GM12878 (cell line): ENCODE measurements at regions not wholly inside any gene's neighbourhood (a gene's known extent, or its start where the extent isn't known, plus 50 kb on each side); places are given as distances from the start of the nearest gene placed in this dataset.

ENCODE experiments used
- CREB1 ChIP-seq: IDR thresholded peaks from 2 replicates; pipeline ENCODE4 v1.6.1; 2012; ENCODE audit warnings: low read depth, mild to moderate bottlenecking, inconsistent platforms
- E2F4 ChIP-seq: IDR thresholded peaks from 2 replicates; pipeline ENCODE4 v1.6.1; 2012; ENCODE audit warnings: low read depth, low read length, improper control_type of control experiment
- EZH2 ChIP-seq: IDR thresholded peaks from 2 replicates; pipeline ENCODE4 v1.6.1; 2012; ENCODE audit warnings: low read depth, mild to moderate bottlenecking, control low read depth, inconsistent platforms, low read length, borderline replicate concordance; ENCODE audit not compliant: control insufficient read depth
- MTA3 ChIP-seq: IDR thresholded peaks from 2 replicates; pipeline ENCODE4 v1.6.1; 2012; ENCODE audit warnings: low read length, inconsistent platforms, borderline replicate concordance
- NR2C2 ChIP-seq: IDR thresholded peaks from 2 replicates; pipeline ENCODE4 v1.6.1; 2011; ENCODE audit warnings: borderline replicate concordance, low read depth; ENCODE audit not compliant: control insufficient read depth, insufficient read length
- POLR2A ChIP-seq: IDR thresholded peaks from 2 replicates; pipeline ENCODE4 v1.6.1; 2011; ENCODE audit warnings: low read depth, mild to moderate bottlenecking, low read length
- RCOR1 ChIP-seq: conservative IDR thresholded peaks from 2 replicates; pipeline ENCODE4 v1.6.1; 2012; ENCODE audit warnings: low read depth, low read length, improper control_type of control experiment
- SREBF2 ChIP-seq: IDR thresholded peaks from 2 replicates; pipeline ENCODE4 v1.6.1; 2012; ENCODE audit warnings: mild to moderate bottlenecking, low read length
- WRNIP1 ChIP-seq: IDR thresholded peaks from 2 replicates; pipeline ENCODE4 v1.6.1; 2011; ENCODE audit warnings: low read depth, low read length, improper control_type of control experiment, borderline replicate concordance
- TF ChIP-seq, protein P1 (sequence below), 3 experiments: IDR thresholded peaks in 2 of 3; conservative IDR thresholded peaks in 1 of 3; 2 replicates each; pipeline ENCODE4 v1.5.1; 2011; ENCODE audit warnings: low read depth in 3 of 3, low read length in 3 of 3, mild to moderate bottlenecking in 3 of 3, control low read depth in 2 of 3, moderate library complexity in 2 of 3, inconsistent platforms in 1 of 3, mixed read lengths in 1 of 3; ENCODE audit not compliant: control insufficient read depth in 2 of 3, insufficient read depth in 1 of 3; ENCODE audit errors: extremely low read depth in 1 of 3
- TF ChIP-seq, protein P2 (sequence below): fragments of 450-650 bp; conservative IDR thresholded peaks from 2 replicates; pipeline ENCODE4 v1.6.1; 2017; ENCODE audit warnings: mild to moderate bottlenecking, moderate library complexity
- TF ChIP-seq, protein P3 (sequence below): fragments of 450-650 bp; IDR thresholded peaks from 2 replicates; pipeline ENCODE4 v1.6.1; 2014; ENCODE audit warnings: mild to moderate bottlenecking

DNA sequence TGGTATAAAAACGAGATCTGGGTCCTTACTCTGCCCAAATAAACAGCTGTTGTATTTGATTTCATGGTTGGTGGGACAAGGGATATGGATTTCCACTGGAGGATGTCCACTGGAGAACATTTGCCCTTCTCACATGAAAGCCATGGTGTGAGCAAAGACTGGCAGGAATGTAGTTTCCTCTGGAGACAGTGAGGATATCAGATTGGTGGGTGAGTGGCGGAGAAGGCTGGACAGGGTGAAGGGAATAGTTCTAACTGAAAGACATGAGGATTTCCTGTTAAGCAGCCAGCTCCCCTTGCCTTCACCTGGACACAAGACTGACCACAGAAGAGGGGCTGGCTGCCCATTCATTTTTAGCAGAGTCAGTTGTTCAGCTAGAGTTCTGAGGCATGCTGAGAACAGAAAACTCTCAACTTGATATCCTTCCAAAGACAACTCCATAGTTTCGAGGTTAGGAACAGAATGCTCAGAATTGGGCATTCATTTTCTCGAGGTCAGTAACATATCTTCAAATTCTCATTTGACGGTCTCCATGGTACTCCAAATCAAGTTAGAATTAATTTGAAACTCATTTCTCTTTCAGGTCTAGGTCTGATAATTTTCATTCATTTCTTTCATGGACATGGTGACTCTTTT is 365.7 kb downstream of the LRIG3 start:
- TF ChIP-seq NR2C2 (no peak), CREB1 (no peak), SREBF2 (no peak), WRNIP1 (no peak), POLR2A (no peak), EZH2 (no peak), MTA3 (no peak), E2F4 (no peak), RCOR1 (no peak)
- TF ChIP-seq, protein P1, sequence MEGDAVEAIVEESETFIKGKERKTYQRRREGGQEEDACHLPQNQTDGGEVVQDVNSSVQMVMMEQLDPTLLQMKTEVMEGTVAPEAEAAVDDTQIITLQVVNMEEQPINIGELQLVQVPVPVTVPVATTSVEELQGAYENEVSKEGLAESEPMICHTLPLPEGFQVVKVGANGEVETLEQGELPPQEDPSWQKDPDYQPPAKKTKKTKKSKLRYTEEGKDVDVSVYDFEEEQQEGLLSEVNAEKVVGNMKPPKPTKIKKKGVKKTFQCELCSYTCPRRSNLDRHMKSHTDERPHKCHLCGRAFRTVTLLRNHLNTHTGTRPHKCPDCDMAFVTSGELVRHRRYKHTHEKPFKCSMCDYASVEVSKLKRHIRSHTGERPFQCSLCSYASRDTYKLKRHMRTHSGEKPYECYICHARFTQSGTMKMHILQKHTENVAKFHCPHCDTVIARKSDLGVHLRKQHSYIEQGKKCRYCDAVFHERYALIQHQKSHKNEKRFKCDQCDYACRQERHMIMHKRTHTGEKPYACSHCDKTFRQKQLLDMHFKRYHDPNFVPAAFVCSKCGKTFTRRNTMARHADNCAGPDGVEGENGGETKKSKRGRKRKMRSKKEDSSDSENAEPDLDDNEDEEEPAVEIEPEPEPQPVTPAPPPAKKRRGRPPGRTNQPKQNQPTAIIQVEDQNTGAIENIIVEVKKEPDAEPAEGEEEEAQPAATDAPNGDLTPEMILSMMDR (IDR thresholded peaks at IDR 0.05 in 2 of 3, conservative IDR thresholded peaks at IDR 0.05 in 1 of 3; ENCODE audit: control insufficient read depth in 2 of 3, extremely low read depth in 1 of 3, insufficient read depth in 1 of 3, low read depth in 3 of 3, low read length in 3 of 3): no peak
- TF ChIP-seq, protein P2, sequence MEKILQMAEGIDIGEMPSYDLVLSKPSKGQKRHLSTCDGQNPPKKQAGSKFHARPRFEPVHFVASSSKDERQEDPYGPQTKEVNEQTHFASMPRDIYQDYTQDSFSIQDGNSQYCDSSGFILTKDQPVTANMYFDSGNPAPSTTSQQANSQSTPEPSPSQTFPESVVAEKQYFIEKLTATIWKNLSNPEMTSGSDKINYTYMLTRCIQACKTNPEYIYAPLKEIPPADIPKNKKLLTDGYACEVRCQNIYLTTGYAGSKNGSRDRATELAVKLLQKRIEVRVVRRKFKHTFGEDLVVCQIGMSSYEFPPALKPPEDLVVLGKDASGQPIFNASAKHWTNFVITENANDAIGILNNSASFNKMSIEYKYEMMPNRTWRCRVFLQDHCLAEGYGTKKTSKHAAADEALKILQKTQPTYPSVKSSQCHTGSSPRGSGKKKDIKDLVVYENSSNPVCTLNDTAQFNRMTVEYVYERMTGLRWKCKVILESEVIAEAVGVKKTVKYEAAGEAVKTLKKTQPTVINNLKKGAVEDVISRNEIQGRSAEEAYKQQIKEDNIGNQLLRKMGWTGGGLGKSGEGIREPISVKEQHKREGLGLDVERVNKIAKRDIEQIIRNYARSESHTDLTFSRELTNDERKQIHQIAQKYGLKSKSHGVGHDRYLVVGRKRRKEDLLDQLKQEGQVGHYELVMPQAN: no peak
- TF ChIP-seq, protein P3, sequence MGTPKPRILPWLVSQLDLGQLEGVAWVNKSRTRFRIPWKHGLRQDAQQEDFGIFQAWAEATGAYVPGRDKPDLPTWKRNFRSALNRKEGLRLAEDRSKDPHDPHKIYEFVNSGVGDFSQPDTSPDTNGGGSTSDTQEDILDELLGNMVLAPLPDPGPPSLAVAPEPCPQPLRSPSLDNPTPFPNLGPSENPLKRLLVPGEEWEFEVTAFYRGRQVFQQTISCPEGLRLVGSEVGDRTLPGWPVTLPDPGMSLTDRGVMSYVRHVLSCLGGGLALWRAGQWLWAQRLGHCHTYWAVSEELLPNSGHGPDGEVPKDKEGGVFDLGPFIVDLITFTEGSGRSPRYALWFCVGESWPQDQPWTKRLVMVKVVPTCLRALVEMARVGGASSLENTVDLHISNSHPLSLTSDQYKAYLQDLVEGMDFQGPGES: no peak
